Lung (tissue), 11 donors: ENCODE measurements at regions not wholly inside any gene's neighbourhood (a gene's known extent, or its start where the extent isn't known, plus 50 kb on each side); places are given as distances from the start of the nearest gene placed in this dataset.

Experiments used
- ATAC-seq: fragments of 200-7000 bp; cut with Tn5 transposase; one replicate; pipeline ENCODE4 v1.9.1; 2020; ENCODE audit warnings: moderate number of reproducible peaks; ENCODE audit not compliant: insufficient read depth, low FRiP score
- DNase-seq, 3 donors: peaks; one replicate each; pipeline ENCODE4 v3.0.0-alpha.2; 2013 to 2017
- H3K27ac ChIP-seq, 2 donors: one replicate each; pipeline ENCODE4 v1.5.1; 2013; ENCODE audit warnings: mild to moderate bottlenecking in 2 of 2, moderate library complexity in 2 of 2, control low read depth in 1 of 2, inconsistent platforms in 1 of 2, low read depth in 1 of 2, low read length in 1 of 2
- H3K27me3 ChIP-seq, 3 donors: one replicate each; pipeline ENCODE4 v1.5.1; 2013; ENCODE audit warnings: low read length in 2 of 3; ENCODE audit not compliant: control insufficient read depth in 3 of 3, insufficient read depth in 3 of 3
- H3K36me3 ChIP-seq, 4 donors: one replicate each; pipeline ENCODE4 v1.5.1; 2013; ENCODE audit warnings: low read length in 4 of 4, mild to moderate bottlenecking in 1 of 4, moderate library complexity in 1 of 4; ENCODE audit not compliant: control insufficient read depth in 4 of 4, insufficient read depth in 4 of 4
- H3K4me1 ChIP-seq, 5 donors: one replicate each; pipeline ENCODE4 v1.5.1; 2013; ENCODE audit warnings: low read length in 5 of 5, mild to moderate bottlenecking in 2 of 5, moderate library complexity in 1 of 5; ENCODE audit not compliant: control insufficient read depth in 5 of 5, insufficient read depth in 5 of 5
- H3K4me3 ChIP-seq: one replicate; pipeline ENCODE4 v1.5.1; 2013; ENCODE audit warnings: mild to moderate bottlenecking, control low read depth, moderate library complexity
- H3K9ac ChIP-seq, 2 donors: one replicate each; pipeline ENCODE4 v1.5.1; 2013; ENCODE audit warnings: low read length in 2 of 2, control low read depth in 1 of 2; ENCODE audit not compliant: insufficient read depth in 1 of 2
- H3K9me3 ChIP-seq, 4 donors: one replicate each; pipeline ENCODE4 v1.5.1; 2013; ENCODE audit warnings: low read length in 3 of 4, mild to moderate bottlenecking in 1 of 4, moderate library complexity in 1 of 4; ENCODE audit not compliant: control insufficient read depth in 4 of 4, insufficient read depth in 3 of 4
- WGBS, 2 donors: extraction: QIAGEN DNeasy Blood & Tissue Kit; methylation state at CpG; one replicate each; pipeline ENCODE4 v1.1.7; 2013; 5-methylcytosine and 5-hydroxymethylcytosine counted together
- TF ChIP-seq, protein P1 (sequence below): IDR thresholded peaks from 2 replicates; pipeline ENCODE4 v1.5.1; 2012; ENCODE audit warnings: mild to moderate bottlenecking; ENCODE audit errors: control extremely low read depth, extremely low read depth
- donor health status: control.
- donor health status: control.
- donor health status: Bipolar disorder and iron deficiency.
- donor health status: healthy.
- donor health status: DM: yes; HTN: yes; CAD: no.

DNA sequence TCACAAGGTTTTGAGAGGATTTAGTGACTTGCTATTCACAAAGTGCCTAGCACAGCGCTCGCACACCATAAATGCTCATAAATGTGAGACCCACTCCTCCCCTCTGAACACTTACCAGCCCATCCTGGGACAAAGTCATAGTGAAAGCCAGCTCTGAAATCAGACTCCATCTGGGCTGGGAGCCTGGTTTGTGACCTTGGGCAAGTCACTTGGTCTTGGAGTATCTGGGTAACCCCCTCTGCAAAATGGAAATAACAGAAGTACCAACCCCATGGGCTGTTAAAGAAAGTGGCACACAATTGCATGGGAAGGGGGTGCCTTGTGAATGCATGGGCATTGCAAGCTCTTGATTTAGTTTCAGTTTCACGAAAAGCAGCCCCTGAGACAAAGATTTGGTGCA, 104.7 kb upstream of the CDH5 start:
- H3K9ac ChIP-seq, result no peak overlapping the region
- no peak for ATAC-seq
- peaks cover 0 to 47% (median 29%) of the 10 kb centered on the region in 5 donors for H3K4me1 ChIP-seq
- no peak overlapping the region for H3K4me3 ChIP-seq
- DNase-seq, result no peak
- WGBS, 2 donors, result 74 to 87% methylated on average over 3 of the region's 3 CpGs
- no peaks in the 10 kb centered on the region for H3K27me3 ChIP-seq
- no peaks in the 10 kb centered on the region for H3K36me3 ChIP-seq
- no peak overlapping the region for H3K27ac ChIP-seq
- TF ChIP-seq, protein P1, sequence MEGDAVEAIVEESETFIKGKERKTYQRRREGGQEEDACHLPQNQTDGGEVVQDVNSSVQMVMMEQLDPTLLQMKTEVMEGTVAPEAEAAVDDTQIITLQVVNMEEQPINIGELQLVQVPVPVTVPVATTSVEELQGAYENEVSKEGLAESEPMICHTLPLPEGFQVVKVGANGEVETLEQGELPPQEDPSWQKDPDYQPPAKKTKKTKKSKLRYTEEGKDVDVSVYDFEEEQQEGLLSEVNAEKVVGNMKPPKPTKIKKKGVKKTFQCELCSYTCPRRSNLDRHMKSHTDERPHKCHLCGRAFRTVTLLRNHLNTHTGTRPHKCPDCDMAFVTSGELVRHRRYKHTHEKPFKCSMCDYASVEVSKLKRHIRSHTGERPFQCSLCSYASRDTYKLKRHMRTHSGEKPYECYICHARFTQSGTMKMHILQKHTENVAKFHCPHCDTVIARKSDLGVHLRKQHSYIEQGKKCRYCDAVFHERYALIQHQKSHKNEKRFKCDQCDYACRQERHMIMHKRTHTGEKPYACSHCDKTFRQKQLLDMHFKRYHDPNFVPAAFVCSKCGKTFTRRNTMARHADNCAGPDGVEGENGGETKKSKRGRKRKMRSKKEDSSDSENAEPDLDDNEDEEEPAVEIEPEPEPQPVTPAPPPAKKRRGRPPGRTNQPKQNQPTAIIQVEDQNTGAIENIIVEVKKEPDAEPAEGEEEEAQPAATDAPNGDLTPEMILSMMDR, result no peak
- H3K9me3 ChIP-seq, result no peaks in the 10 kb centered on the region

DNA sequence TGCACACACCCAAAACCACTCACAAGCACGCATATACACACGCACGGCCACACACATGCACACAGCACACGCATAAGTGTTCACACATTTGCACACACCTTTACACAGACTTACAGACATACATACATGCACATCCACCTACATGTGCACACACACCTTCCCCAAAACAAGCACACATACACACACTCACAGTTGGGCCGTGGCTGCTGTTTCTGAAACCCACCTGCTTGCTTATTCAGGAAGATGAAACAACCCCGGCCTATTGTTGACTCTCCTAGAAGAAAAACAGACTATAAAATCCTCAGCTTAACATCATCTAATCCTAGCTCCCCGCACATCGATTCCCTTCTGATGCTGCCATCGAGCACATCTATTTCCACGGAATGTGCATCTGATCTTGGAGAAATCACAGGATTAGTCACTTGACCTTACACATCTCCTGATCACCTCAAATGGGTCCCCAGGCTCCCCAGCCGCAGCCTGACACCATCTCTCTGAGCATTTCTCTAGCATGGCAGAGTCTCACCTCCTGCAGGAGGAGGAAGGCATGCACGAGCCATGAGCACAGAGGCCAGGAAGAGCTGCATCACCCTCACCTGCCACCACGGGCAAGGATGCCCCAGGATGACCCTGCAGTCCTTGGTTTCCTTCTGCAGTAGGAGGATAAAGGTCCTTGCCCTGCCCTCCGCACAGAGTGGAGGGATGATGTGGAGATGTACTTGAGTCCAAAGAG, 105.8 kb upstream of the CDH5 start:
- Histone ChIP-seq H3K4me3 (no peak overlapping the region), H3K27me3 (no peaks in the 10 kb centered on the region), H3K27ac (no peak overlapping the region), H3K9ac (no peak overlapping the region), H3K36me3 (no peaks in the 10 kb centered on the region), H3K9me3 (no peaks in the 10 kb centered on the region), H3K4me1 (peaks cover 0 to 39% (median 20%) of the 10 kb centered on the region in 5 donors)
- no peak for ATAC-seq
- TF ChIP-seq, protein P1, result no peak
- no peak for DNase-seq
- 78 to 83% methylated on average over 14 of the region's 14 CpGs for WGBS, 2 donors

DNA sequence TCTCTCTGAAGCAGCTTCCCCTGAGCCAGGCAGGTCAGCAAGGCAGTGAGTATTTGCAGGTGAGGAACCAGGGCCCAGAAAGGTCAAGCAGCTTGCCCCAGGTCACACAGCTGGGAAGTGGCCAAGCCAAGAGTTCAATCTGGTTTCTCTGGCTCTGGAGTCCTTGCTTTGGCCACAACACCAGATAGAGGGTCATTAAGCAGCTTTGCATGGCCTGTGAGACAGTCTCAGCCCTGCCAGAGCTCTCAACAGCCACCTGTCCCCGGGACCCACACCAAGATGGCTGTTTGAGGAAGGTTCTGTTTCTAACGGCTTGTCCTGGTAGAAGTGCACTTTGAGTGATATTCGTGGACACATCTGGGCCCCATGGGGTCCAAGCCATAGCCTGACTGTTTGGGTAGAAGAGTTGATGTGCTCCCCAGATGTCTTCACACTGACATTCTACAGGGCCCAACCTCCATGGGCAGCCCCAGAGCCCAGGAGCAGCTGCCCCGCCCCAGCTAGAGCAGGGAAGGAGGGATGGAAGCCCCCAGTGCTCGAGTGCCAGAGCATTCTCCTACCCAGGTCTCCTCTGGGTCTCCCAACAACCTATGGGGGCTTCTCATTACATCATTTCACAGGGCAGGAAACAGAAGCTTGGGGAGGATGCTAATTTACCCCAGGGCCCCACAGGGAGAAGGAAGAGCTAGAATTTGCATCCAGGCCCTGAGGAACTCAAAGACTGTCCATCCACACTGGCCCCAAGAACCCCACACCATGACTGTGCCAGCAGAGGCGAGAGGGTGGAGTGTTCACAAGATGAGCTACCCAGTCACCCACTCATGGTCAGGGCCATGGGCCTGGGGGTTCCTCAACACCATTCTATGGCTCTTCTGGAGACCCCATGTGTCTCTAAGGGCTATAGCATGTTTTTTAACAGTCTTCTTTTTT, 107.3 kb upstream of the CDH5 start:
- WGBS, 2 donors, result 91 to 97% methylated on average over 6 of the region's 6 CpGs
- TF ChIP-seq, protein P1, result no peak

More for the DNA sequence above, 107.3 kb upstream of the CDH5 start:
- no peak overlapping the region for H3K27ac ChIP-seq
- H3K9me3 ChIP-seq, result no peaks in the 10 kb centered on the region
- no peaks in the 10 kb centered on the region for H3K27me3 ChIP-seq
- no peak for ATAC-seq
- H3K36me3 ChIP-seq, result no peaks in the 10 kb centered on the region
- no peak for DNase-seq
- H3K4me3 ChIP-seq, result no peak overlapping the region
- peaks cover 0 to 24% (median 11%) of the 10 kb centered on the region in 5 donors for H3K4me1 ChIP-seq
- H3K9ac ChIP-seq, result no peak overlapping the region
